DOHH2 (cell line): ENCODE measurements at regions not wholly inside any gene's neighbourhood (a gene's known extent, or its start where the extent isn't known, plus 50 kb on each side); places are given as distances from the start of the nearest gene placed in this dataset.

Experiments
- H3F3A ChIP-seq: fragments of 200-600 bp; sonication (generic), shearing (Covaris generic); 2 replicates; pipeline ENCODE4 v1.6.0; 2016; ENCODE audit warnings: antibody characterized with exemption, mild to moderate bottlenecking; ENCODE audit not compliant: control insufficient read depth, insufficient read depth
- H3K27ac ChIP-seq: fragments of 200-600 bp; sonication (generic); 2 replicates; pipeline ENCODE4 v1.5.1; 2014; ENCODE audit warnings: low read depth, mild to moderate bottlenecking, low read length, moderate library complexity
- H3K27me3 ChIP-seq: fragments of 200-600 bp; sonication (generic); 2 replicates; pipeline ENCODE4 v1.6.1; 2014; ENCODE audit warnings: mild to moderate bottlenecking, low read length, mixed read lengths; ENCODE audit not compliant: control insufficient read depth
- H3K36me3 ChIP-seq: fragments of 200-600 bp; sonication (generic); 2 replicates; pipeline ENCODE4 v1.6.1; 2014; ENCODE audit warnings: mild to moderate bottlenecking, low read length, moderate library complexity, mixed read lengths; ENCODE audit not compliant: control insufficient read depth
- H3K4me1 ChIP-seq: fragments of 200-600 bp; sonication (generic); 2 replicates; pipeline ENCODE4 v1.6.1; 2014; ENCODE audit warnings: mild to moderate bottlenecking, low read length, mixed read lengths; ENCODE audit not compliant: control insufficient read depth
- H3K4me2 ChIP-seq: fragments of 200-600 bp; sonication (generic); 2 replicates; pipeline ENCODE4 v1.6.0; 2014; ENCODE audit warnings: mild to moderate bottlenecking, low read length, moderate library complexity
- H3K4me3 ChIP-seq: fragments of 200-600 bp; sonication (generic); 2 replicates; pipeline ENCODE4 v1.5.1; 2014; ENCODE audit warnings: mild to moderate bottlenecking, low read length, mixed read lengths
- H3K79me2 ChIP-seq: fragments of 200-600 bp; sonication (generic); 2 replicates; pipeline ENCODE4 v1.6.1; 2014; ENCODE audit warnings: mild to moderate bottlenecking, low read length, mixed read lengths; ENCODE audit not compliant: control insufficient read depth
- H3K9me2 ChIP-seq: fragments of 200-600 bp; sonication (generic); replicated peaks from 2 replicates; pipeline ENCODE4 v1.6.1; 2014; ENCODE audit warnings: mild to moderate bottlenecking, low read length, mixed read lengths; ENCODE audit not compliant: control insufficient read depth
- H3K9me3 ChIP-seq: fragments of 200-600 bp; sonication (generic); 2 replicates; pipeline ENCODE4 v1.6.1; 2014; ENCODE audit warnings: antibody characterized with exemption, low read length, mixed read lengths; ENCODE audit not compliant: control insufficient read depth, insufficient read depth
- H4K20me1 ChIP-seq: fragments of 200-600 bp; sonication (generic); 2 replicates; pipeline ENCODE4 v1.6.0; 2014; ENCODE audit warnings: low read depth, mild to moderate bottlenecking, antibody characterized with exemption, low read length, moderate library complexity; ENCODE audit not compliant: control insufficient read depth, insufficient read depth
- EZH2phosphoT487 ChIP-seq: fragments of 200-600 bp; sonication (generic); IDR thresholded peaks from 2 replicates; pipeline ENCODE4 v1.6.1; 2017; ENCODE audit warnings: borderline replicate concordance, mild to moderate bottlenecking, antibody characterized with exemption, low read length, moderate library complexity, mixed read lengths
- TF ChIP-seq, protein P1 (sequence below): fragments of 200-600 bp; sonication (generic); IDR thresholded peaks from one replicate; pipeline ENCODE4 v1.5.1; 2014; ENCODE audit warnings: antibody characterized with exemption, mild to moderate bottlenecking, low read depth, low read length; ENCODE audit not compliant: poor library complexity, severe bottlenecking

DNA sequence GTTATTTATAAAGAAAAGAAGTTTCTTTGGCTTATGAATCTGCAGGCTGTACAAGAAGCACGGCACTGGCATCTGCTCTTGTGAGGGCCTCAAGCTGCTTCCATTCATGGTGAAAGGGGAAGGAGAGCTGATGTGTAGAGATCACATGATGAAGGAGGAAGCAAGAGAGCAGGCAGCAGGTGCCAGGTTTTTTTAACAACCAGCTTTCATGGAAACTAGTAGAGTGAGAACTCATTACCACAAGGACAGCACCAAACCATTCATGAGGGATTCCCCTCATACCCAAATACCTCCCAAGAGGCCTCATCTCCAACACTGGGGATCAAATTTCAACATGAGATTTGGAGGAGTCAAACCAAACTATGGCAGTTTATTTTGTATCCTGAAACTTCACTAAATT is 85.8 kb upstream of the CAMK1G start:
- Histone ChIP-seq H3K4me2 (no peak overlapping the region), H3K4me1 (no peaks in the 10 kb centered on the region), H3K4me3 (no peak overlapping the region), H3K79me2 (no peaks in the 10 kb centered on the region), H3K9me3 (no peaks in the 10 kb centered on the region), H3K27me3 (no peaks in the 10 kb centered on the region), H3K27ac (no peak overlapping the region), H3F3A (no peaks in the 10 kb centered on the region), H3K9me2 (no peaks in the 10 kb centered on the region), H3K36me3 (no peaks in the 10 kb centered on the region), H4K20me1 (no peaks in the 10 kb centered on the region)
- TF ChIP-seq, protein P1, sequence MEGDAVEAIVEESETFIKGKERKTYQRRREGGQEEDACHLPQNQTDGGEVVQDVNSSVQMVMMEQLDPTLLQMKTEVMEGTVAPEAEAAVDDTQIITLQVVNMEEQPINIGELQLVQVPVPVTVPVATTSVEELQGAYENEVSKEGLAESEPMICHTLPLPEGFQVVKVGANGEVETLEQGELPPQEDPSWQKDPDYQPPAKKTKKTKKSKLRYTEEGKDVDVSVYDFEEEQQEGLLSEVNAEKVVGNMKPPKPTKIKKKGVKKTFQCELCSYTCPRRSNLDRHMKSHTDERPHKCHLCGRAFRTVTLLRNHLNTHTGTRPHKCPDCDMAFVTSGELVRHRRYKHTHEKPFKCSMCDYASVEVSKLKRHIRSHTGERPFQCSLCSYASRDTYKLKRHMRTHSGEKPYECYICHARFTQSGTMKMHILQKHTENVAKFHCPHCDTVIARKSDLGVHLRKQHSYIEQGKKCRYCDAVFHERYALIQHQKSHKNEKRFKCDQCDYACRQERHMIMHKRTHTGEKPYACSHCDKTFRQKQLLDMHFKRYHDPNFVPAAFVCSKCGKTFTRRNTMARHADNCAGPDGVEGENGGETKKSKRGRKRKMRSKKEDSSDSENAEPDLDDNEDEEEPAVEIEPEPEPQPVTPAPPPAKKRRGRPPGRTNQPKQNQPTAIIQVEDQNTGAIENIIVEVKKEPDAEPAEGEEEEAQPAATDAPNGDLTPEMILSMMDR: no peak
- no peak for TF ChIP-seq EZH2phosphoT487

DNA sequence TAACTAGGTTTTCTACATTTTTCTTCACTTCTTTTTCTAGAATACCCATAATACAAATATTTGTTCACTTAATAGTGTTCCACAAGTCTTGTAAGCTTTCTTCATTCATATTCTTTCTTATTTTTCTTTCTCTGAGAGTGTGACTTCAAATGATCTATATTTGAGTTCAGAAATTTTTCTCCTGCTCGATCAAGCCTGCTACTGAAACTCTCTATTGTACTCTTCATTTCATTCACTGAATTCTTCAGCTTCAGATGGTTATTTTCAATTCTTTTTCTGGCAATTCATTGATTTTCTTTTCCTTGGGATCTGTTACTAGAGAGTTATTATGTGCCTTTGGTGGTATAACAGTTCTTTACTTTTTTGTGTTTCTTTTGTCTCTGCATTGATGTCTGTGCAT is 82.5 kb upstream of the CAMK1G start:
- no peaks in the 10 kb centered on the region for H3K9me2 ChIP-seq
- H3K4me1 ChIP-seq: no peaks in the 10 kb centered on the region
- H3K9me3 ChIP-seq: no peaks in the 10 kb centered on the region
- H3K27ac ChIP-seq: no peak overlapping the region
- H3K4me3 ChIP-seq: no peak overlapping the region
- no peaks in the 10 kb centered on the region for H3K27me3 ChIP-seq
- H3K4me2 ChIP-seq: no peak overlapping the region
- no peaks in the 10 kb centered on the region for H4K20me1 ChIP-seq
- H3F3A ChIP-seq: no peaks in the 10 kb centered on the region
- H3K79me2 ChIP-seq: no peaks in the 10 kb centered on the region
- H3K36me3 ChIP-seq: no peaks in the 10 kb centered on the region
- TF ChIP-seq, protein P1: no peak
- no peak for TF ChIP-seq EZH2phosphoT487

GRCh38 chr1:209503196-209503595 is 80.3 kb upstream of the CAMK1G start:
- Histone ChIP-seq H3K27ac (no peak overlapping the region), H3F3A (no peaks in the 10 kb centered on the region), H3K4me2 (no peak overlapping the region), H3K36me3 (no peaks in the 10 kb centered on the region), H3K9me2 (no peaks in the 10 kb centered on the region), H3K27me3 (no peaks in the 10 kb centered on the region), H3K4me1 (no peaks in the 10 kb centered on the region), H4K20me1 (no peaks in the 10 kb centered on the region), H3K4me3 (no peak overlapping the region), H3K9me3 (no peaks in the 10 kb centered on the region), H3K79me2 (no peaks in the 10 kb centered on the region)
- TF ChIP-seq, protein P1: no peak
- no peak for TF ChIP-seq EZH2phosphoT487

- no peaks in the 10 kb centered on the region for H4K20me1 ChIP-seq
- no peaks in the 10 kb centered on the region for H3F3A ChIP-seq
- no peak overlapping the region for H3K4me2 ChIP-seq
- H3K4me3 ChIP-seq: no peak overlapping the region
- H3K4me1 ChIP-seq: no peaks in the 10 kb centered on the region
- no peaks in the 10 kb centered on the region for H3K79me2 ChIP-seq
- H3K27me3 ChIP-seq: no peaks in the 10 kb centered on the region
- no peaks in the 10 kb centered on the region for H3K9me2 ChIP-seq
- no peaks in the 10 kb centered on the region for H3K36me3 ChIP-seq
- TF ChIP-seq, protein P1: no peak
- no peak for TF ChIP-seq EZH2phosphoT487
- H3K27ac ChIP-seq: no peak overlapping the region
- no peaks in the 10 kb centered on the region for H3K9me3 ChIP-seq
These were observed 78.9 kb upstream of the CAMK1G start for GRCh38 chr1:209504571-209504970.
